ENCODE measurements at regions not wholly inside any gene's neighbourhood (a gene's known extent, or its start where the extent isn't known, plus 50 kb on each side); places are given as distances from the start of the nearest gene placed in this dataset.

GRCh38 chr5:124317451-124317850 lies 429.0 kb downstream of the ZNF608 start:
- 94% methylated on average over 3 of the region's 3 CpGs; no CpG with 5 or more reads in 1 of the 2 experiments for WGBS, 2 experiments (ENCODE audit: extremely low coverage in 1 of 2, insufficient coverage in 1 of 2, insufficient read length in 1 of 2, insufficient replicate concordance in 2 of 2, low coverage in 1 of 2, low lambda C conversion rate in 2 of 2, missing lambda C conversion rate in 1 of 2)
- H2AK5ac ChIP-seq (ENCODE audit: low read depth, low read length), result no peak overlapping the region
- no peak overlapping the region for H3K23ac ChIP-seq (ENCODE audit: insufficient read length)
- no peak for FAIRE-seq
- H3K9me3 ChIP-seq (ENCODE audit: insufficient read depth in 2 of 2, low read depth in 1 of 2, low read length in 1 of 2), result no peaks in the 10 kb centered on the region
- H4K8ac ChIP-seq (ENCODE audit: extremely low read depth, insufficient read depth, low read length), result no peak overlapping the region
- no peak overlapping the region for H3K4me3 ChIP-seq (ENCODE audit: extremely low read depth in 1 of 4, insufficient read depth in 2 of 4, low read depth in 3 of 4, low read length in 4 of 4)
- CTCF ChIA-PET (ENCODE audit: partially characterized antibody), result no interaction called here
- DNase-seq (ENCODE audit: low read depth in 1 of 2, low spot score in 2 of 2), result no peak
- no peak overlapping the region for H2BK12ac ChIP-seq (ENCODE audit: low read depth, low read length)
- H4K91ac ChIP-seq (replicated peaks; ENCODE audit: insufficient read length, low read length), result no peak overlapping the region
- no peak overlapping the region for H2BK120ac ChIP-seq (replicated peaks; ENCODE audit: low read depth, low read length)
- H3K79me1 ChIP-seq (ENCODE audit: low read depth, low read length), result no peaks in the 10 kb centered on the region
- H3K4me2 ChIP-seq (ENCODE audit: insufficient read depth in 1 of 2, low read depth in 2 of 2, low read length in 2 of 2), result no peak overlapping the region
- H2BK20ac ChIP-seq (ENCODE audit: low read length), result no peak overlapping the region
- H4K20me1 ChIP-seq (replicated peaks in 1 of 2; ENCODE audit: control insufficient read depth in 1 of 2, insufficient read depth in 2 of 2, low read length in 2 of 2), result no peaks in the 10 kb centered on the region
- H3K9ac ChIP-seq (replicated peaks in 1 of 4; ENCODE audit: extremely low read depth in 1 of 4, low read depth in 3 of 4, low read length in 3 of 4), result no peak overlapping the region
- H3K23me2 ChIP-seq (ENCODE audit: low read depth, low read length), result no peaks in the 10 kb centered on the region
- POLR2A ChIA-PET (ENCODE audit: partially characterized antibody), result no interaction called here
- no peak overlapping the region for H3K14ac ChIP-seq (ENCODE audit: insufficient read length)
- H3K27me3 ChIP-seq (replicated peaks in 1 of 4; ENCODE audit: control insufficient read depth in 3 of 4, extremely low read depth in 1 of 4, insufficient read depth in 3 of 4, low read length in 3 of 4), result peaks cover 0 to 1% (median 0%) of the 10 kb centered on the region in 4 experiments; a peak in 1 of 7 replicates
- no peaks in the 10 kb centered on the region for H3K4me1 ChIP-seq (replicated peaks in 1 of 4; ENCODE audit: control insufficient read depth in 3 of 4, insufficient read depth in 4 of 4, low read length in 3 of 4)
- no peak overlapping the region for H4K5ac ChIP-seq (ENCODE audit: insufficient read length, low read depth, low read length)
- H3K27ac ChIP-seq (ENCODE audit: low read depth, low read length), result no peak overlapping the region
- H3K56ac ChIP-seq (replicated peaks; ENCODE audit: insufficient read length, low read depth, low read length), result no peak overlapping the region
- H3K79me2 ChIP-seq (ENCODE audit: control insufficient read depth in 1 of 2, insufficient read depth in 2 of 2, low read length in 2 of 2), result no peaks in the 10 kb centered on the region
- no peak overlapping the region for H2AFZ ChIP-seq (ENCODE audit: low read length)
- no peak overlapping the region for H3K18ac ChIP-seq (ENCODE audit: extremely low read depth, low read length)
- no peaks in the 10 kb centered on the region; a peak in 1 of 8 replicates for H3K36me3 ChIP-seq (ENCODE audit: control insufficient read depth in 2 of 4, insufficient read depth in 4 of 4, low read length in 3 of 4)
- H2BK15ac ChIP-seq (ENCODE audit: low read length), result no peak overlapping the region
- no peak overlapping the region for H3K4ac ChIP-seq (replicated peaks; ENCODE audit: insufficient read length, low read depth, low read length)
- H2BK5ac ChIP-seq (ENCODE audit: low read depth, low read length), result no peak overlapping the region
- TF ChIP-seq SIN3A (conservative IDR thresholded peaks at IDR 0.05 in 1 of 2, IDR thresholded peaks at IDR 0.05 in 1 of 2; ENCODE audit: low read depth in 1 of 2, low read length in 2 of 2), result no peak
- no peak for TF ChIP-seq RBBP5 (IDR thresholded peaks at IDR 0.05; ENCODE audit: borderline replicate concordance, low read depth, low read length)
- no peak for TF ChIP-seq KDM4A (IDR thresholded peaks at IDR 0.05; ENCODE audit: low read depth, low read length, severe bottlenecking)
- TF ChIP-seq POU5F1 (IDR thresholded peaks at IDR 0.05; ENCODE audit: low read depth, low read length), result no peak
- TF ChIP-seq HDAC2 (IDR thresholded peaks at IDR 0.05; ENCODE audit: borderline replicate concordance in 1 of 2, low read depth in 2 of 2, low read length in 2 of 2), result no peak
- TF ChIP-seq GTF2F1 (IDR thresholded peaks at IDR 0.05; ENCODE audit: borderline replicate concordance, low read depth, low read length), result no peak
- no peak for TF ChIP-seq YY1 (IDR thresholded peaks at IDR 0.05; ENCODE audit: low read depth, low read length)
- no peak for TF ChIP-seq EZH2 (IDR thresholded peaks at IDR 0.05; ENCODE audit: low read depth, low read length, severe bottlenecking)
- TF ChIP-seq EP300 (IDR thresholded peaks at IDR 0.05; ENCODE audit: borderline replicate concordance in 1 of 2, low read depth in 2 of 2, low read length in 2 of 2), result no peak
- TF ChIP-seq TBP (IDR thresholded peaks at IDR 0.05; ENCODE audit: low read depth, low read length), result no peak
- no peak for TF ChIP-seq KDM1A (IDR thresholded peaks at IDR 0.05; ENCODE audit: borderline replicate concordance, low read length)
- no peak for TF ChIP-seq SRF (IDR thresholded peaks at IDR 0.05; ENCODE audit: low read depth, low read length)
- no peak for TF ChIP-seq CHD1 (IDR thresholded peaks at IDR 0.05; ENCODE audit: low read depth, low read length)
- TF ChIP-seq CBX8 (IDR thresholded peaks at IDR 0.05; ENCODE audit: borderline replicate concordance, low read depth, low read length), result no peak
- no peak for TF ChIP-seq NRF1 (IDR thresholded peaks at IDR 0.05; ENCODE audit: low read depth, low read length)

All from H1 (cell line).